Mesothelial cell of epicardium (in vitro differentiated cells): ENCODE measurements at regions not wholly inside any gene's neighbourhood (a gene's known extent, or its start where the extent isn't known, plus 50 kb on each side); places are given as distances from the start of the nearest gene placed in this dataset.
"Not testable (repeated sequence)": the region's sequence is repeated elsewhere in the genome, so short reads cannot be mapped to it uniquely, and the experiment has no call there.

ENCODE experiments used
- DNase-seq, 2 experiments: peaks; one replicate each; pipeline ENCODE4 v3.0.0; 2021; ENCODE audit warnings: low spot score in 2 of 2; ENCODE audit not compliant: unreplicated experiment in 2 of 2
- H3K27ac Mint-ChIP-seq: 2 replicates; pipeline ENCODE4 v1.8.0; 2021; ENCODE audit warnings: mixed read lengths
- H3K27me3 Mint-ChIP-seq: 2 replicates; pipeline ENCODE4 v1.8.0; 2021; ENCODE audit warnings: low read depth, mixed read lengths
- H3K36me3 Mint-ChIP-seq: 2 replicates; pipeline ENCODE4 v1.8.0; 2021; ENCODE audit warnings: mixed read lengths
- H3K4me1 Mint-ChIP-seq: 2 replicates; pipeline ENCODE4 v1.8.0; 2021; ENCODE audit warnings: mixed read lengths
- H3K4me3 Mint-ChIP-seq: 2 replicates; pipeline ENCODE4 v1.8.0; 2021; ENCODE audit warnings: mild to moderate bottlenecking, moderate library complexity, mixed read lengths
- H3K9me3 Mint-ChIP-seq: 2 replicates; pipeline ENCODE4 v1.8.0; 2021; ENCODE audit warnings: mixed read lengths
- TF ChIP-seq, protein P1 (sequence below): fragments of 200-600 bp; sonication (generic); IDR thresholded peaks from one replicate; pipeline ENCODE4 v1.5.0; 2021; ENCODE audit warnings: antibody characterized with exemption; ENCODE audit not compliant: unreplicated experiment

DNA sequence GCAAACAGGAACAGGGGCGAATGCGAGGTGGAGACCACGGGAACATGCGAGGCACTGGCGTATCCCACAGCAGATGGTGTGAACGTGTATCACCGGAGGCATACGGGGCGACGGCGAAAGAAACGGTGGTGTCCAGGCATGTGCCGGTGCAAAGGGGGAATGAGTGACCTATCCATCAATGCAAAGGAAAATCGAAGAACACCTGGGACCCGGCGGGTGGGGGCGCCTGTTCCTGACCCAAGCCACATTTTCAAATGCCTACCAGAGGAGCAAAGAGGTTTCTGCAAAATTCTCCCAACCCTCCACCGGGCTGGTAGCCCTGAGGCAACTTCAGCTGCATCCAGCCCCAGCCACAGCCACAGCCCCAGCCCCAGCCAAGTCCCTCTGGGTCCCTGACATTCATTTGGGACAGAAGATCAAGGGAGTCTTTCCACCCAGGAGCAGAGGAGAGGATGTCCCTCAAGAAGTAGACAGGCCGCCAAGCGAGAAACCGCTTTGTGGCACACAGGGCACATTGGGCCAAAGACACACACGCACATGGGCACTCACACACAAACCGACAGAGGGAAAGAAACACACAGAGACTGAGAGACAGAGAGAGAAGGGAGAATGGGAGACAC, 164.0 kb upstream of the ZNF337 start:
- peaks cover 25% of the 10 kb centered on the region for H3K4me1 Mint-ChIP-seq
- H3K36me3 Mint-ChIP-seq, result no peaks in the 10 kb centered on the region

DNA sequence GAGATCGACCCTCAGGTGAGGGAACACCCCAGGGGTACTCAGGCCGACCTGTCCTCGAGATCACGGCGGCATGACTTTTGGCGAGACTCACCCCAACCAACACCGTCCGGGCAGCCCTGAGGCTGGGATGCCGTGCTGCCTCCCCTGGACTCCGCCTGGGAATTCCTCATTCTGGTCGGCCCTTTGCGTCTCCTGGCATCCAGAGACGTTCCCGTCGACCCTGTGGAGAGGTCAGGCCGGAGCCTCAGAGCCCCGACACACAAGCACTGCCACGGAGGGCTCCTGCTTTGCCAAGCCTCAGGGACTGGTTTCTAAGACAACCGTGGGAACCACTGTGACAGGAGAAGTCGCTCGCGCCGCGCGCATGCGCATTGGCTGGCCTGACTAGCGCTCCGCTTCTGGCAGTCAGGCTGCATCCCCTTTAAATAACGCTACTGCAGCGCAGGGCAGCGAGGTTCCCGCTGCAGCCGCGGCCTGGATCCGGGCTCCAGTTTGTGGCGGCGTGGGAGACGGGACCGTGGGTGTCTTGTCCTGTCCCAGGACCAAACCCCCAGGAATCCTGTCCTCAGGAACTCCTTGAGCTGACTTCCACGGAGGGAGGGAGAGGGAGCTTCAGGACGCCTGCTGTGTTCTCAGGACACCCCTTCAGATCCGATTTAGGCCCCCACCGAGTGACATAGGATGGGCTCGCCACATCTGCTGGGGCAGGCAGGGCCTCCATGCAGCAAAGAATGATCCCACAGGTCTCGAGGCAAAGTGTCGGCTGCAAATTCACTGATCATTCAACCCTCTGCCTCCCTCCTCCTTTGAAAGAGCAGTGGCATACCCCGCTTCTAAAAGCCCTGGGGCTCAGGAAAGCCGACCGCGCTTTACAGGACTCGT, 163.2 kb upstream of the ZNF337 start:
- H3K27ac Mint-ChIP-seq, result no peak overlapping the region
- no peaks in the 10 kb centered on the region for H3K9me3 Mint-ChIP-seq
- DNase-seq, result no peak
- H3K4me3 Mint-ChIP-seq, result peak overlapping the region; percentile 65
- peaks cover 25% of the 10 kb centered on the region for H3K4me1 Mint-ChIP-seq
- TF ChIP-seq, protein P1, sequence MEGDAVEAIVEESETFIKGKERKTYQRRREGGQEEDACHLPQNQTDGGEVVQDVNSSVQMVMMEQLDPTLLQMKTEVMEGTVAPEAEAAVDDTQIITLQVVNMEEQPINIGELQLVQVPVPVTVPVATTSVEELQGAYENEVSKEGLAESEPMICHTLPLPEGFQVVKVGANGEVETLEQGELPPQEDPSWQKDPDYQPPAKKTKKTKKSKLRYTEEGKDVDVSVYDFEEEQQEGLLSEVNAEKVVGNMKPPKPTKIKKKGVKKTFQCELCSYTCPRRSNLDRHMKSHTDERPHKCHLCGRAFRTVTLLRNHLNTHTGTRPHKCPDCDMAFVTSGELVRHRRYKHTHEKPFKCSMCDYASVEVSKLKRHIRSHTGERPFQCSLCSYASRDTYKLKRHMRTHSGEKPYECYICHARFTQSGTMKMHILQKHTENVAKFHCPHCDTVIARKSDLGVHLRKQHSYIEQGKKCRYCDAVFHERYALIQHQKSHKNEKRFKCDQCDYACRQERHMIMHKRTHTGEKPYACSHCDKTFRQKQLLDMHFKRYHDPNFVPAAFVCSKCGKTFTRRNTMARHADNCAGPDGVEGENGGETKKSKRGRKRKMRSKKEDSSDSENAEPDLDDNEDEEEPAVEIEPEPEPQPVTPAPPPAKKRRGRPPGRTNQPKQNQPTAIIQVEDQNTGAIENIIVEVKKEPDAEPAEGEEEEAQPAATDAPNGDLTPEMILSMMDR, result no peak
- no peaks in the 10 kb centered on the region for H3K36me3 Mint-ChIP-seq
- H3K27me3 Mint-ChIP-seq, result peaks cover 82% of the 10 kb centered on the region

More for the DNA sequence above, 164.0 kb upstream of the ZNF337 start:
- Mint-ChIP-seq H3K4me3 (peak overlapping the region; percentile 65), H3K9me3 (no peaks in the 10 kb centered on the region), H3K27me3 (peaks cover 89% of the 10 kb centered on the region), H3K27ac (no peak overlapping the region)
- no peak for DNase-seq
- TF ChIP-seq, protein P1, result no peak

DNA sequence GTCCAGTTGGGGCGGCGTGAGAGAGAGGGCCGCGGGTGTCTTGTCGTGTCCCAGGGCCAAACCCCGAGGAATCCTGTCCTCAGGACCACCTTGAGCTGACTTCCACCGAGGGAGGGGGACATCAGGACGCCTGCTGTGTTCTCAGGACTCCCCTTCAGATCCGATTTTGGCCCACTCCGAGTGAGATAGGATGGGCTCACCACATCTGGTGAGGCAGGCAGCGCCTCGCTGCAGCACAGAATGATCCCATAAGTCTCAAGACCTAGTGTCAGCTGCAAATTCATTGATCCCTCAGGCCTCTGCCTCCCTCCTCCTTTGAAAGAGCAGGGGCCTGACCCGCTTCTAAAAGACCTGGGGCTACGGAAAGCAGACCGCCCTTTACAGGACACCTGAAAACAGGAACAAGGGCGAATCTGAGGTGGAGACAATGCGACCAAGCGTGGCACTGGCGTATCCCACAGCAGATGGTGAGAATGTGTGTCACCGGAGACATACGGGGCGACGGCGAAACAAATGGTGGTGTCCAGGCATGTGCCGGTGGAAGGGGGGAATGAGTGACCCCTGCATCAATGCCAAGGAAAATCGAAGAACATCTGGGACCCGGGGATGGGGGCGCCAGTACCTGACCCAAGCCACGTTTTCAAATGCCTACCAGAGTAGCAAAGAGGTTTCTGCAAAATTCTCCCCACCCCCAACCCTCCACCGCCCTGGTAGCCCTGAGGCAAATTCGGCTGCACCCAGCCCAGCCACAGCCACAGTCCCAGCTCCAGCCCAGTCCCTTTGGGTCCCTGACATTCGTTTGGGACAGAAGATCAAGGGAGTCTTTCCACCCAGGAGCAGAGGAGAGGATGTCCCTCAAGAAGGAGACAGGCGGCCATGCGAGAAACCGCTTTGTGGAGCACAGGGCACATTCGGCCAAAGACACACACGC, 162.1 kb upstream of the ZNF337 start:
- Mint-ChIP-seq H3K36me3 (no peaks in the 10 kb centered on the region), H3K9me3 (no peaks in the 10 kb centered on the region), H3K27me3 (peaks cover 72% of the 10 kb centered on the region), H3K4me1 (peaks cover 23% of the 10 kb centered on the region), H3K27ac (no peak overlapping the region), H3K4me3 (no peak overlapping the region)
- TF ChIP-seq, protein P1, result no peak
- DNase-seq, result no peak

DNA sequence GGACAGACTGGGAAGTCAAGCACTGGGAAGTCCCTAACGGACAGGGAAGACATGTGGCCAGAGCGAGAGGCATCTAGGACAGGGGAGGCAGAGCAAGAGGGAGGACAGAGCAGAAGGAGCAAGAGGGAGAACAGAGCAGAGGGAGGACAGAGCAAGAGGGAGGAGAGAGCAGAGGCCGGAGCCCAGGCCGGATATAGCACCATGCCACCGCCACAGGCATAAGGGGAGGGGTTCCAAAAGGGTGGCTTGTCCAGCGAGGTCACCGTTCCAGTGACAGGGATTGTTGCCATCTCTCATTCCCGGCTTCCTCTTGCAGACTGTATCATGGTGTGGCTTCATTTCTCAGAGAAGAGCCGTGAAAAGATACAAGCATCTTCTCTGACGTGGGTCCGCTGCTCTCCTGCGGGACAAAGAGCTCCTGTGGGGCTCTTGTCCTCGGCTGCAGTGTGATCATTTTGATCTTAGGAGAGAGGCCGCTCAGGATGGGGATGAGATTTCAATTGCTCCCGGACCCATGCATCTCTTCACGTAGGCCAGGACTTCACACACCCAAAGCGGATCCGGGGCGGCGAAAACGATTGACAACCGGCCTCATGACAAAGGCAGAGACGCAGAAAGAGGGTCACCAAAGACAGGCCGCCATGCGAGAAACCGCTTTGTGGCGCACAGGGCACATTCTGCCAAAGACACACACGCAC, 160.6 kb upstream of the ZNF337 start:
- Mint-ChIP-seq H3K27me3 (peaks cover 59% of the 10 kb centered on the region), H3K4me1 (peaks cover 11% of the 10 kb centered on the region)
- H3K36me3 Mint-ChIP-seq, DNase-seq, H3K9me3 Mint-ChIP-seq, H3K27ac Mint-ChIP-seq, H3K4me3 Mint-ChIP-seq: not testable (repeated sequence)

DNA sequence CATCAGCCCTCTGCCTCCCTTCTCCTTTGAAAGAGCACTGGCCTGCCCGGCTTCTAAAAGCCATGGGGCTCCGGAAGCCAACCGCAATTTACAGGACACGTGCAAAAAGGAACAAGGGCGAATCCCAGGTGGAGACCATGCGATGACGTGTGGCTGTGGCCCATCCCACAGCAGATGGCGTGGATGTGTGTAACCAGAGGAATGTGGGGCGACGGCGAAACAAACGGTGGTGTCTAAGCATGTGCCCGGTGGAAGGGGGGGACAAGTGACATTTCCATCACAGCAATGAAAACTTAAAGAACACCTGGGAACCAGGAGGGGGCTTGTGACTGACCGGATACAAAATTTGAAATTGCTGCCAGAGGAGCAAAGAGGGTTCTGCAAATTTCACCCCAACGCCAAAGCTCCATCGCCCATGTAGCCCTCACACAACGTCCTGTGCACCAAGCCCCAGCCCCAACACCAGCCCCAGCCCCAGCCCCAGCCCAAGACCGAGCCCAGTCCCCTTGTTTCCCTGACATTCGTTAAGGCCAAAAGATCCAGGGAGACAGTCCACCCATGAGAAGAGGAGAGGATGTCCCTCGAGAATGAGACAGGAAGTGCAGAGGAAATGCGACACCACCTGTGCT, 159.7 kb upstream of the ZNF337 start:
- Mint-ChIP-seq H3K9me3 (no peaks in the 10 kb centered on the region), H3K4me3 (no peak overlapping the region), H3K27me3 (peaks cover 50% of the 10 kb centered on the region), H3K27ac (no peak overlapping the region), H3K4me1 (peaks cover 3% of the 10 kb centered on the region), H3K36me3 (no peaks in the 10 kb centered on the region)
- TF ChIP-seq, protein P1, result no peak
- no peak for DNase-seq

DNA sequence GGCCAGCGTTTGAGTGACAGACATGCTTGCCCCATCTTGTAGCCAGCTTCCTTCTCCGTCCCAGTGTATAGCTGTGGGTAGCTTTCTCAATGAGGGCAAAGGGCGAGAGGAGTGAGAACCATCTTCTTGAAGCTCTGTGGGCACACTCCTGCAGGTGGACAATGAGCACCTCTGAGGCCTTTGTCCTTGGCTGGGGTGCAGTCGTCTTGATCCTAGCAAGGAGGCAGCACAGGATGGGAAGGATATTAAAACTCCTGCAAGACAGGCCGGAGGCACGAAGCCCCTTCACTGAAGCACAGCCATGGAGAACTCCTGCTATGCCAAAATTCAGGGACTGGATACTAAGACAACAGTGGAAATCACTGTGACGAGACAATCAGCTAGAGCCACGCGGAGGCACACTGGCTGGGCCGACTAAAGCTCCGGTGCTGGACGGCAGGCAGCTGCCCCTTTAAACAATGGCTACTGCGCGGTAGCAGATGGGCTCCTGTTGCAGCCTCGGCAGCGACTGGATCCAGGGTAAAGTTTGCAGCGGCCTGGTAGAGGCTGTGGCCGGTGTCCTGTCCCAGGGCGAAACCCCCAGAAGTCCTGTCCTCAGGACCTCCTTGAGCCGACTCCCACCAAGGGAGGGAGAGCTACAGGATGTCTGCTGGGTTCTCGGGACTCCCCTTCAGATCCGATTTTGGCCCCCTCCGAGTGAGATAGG, 159.0 kb upstream of the ZNF337 start:
- H3K4me3 Mint-ChIP-seq, H3K36me3 Mint-ChIP-seq, H3K4me1 Mint-ChIP-seq, DNase-seq, H3K27ac Mint-ChIP-seq, H3K9me3 Mint-ChIP-seq: not testable (repeated sequence)
- H3K27me3 Mint-ChIP-seq, result peaks cover 42% of the 10 kb centered on the region

DNA sequence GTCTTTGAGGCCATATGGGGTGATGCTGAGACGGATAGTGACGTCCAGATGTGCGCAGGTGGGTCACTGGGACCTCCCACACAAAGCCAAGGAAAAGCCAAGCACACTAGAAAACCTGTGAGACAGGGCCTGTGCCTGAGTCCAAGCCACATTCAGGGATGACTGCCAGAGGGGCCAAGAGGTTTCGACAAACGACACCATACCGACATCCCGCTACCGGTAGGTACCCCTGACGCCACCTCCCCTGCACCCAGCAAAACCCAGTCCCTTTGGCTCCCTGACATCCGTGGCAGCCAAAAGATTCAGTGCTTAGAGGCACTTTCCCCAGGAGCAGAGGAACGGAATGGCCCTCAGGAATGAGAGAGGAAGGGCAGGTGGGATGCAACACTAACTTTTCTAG, 158.0 kb upstream of the ZNF337 start:
- not testable (repeated sequence) for H3K9me3 Mint-ChIP-seq, H3K36me3 Mint-ChIP-seq, DNase-seq, H3K27ac Mint-ChIP-seq, H3K4me1 Mint-ChIP-seq, H3K4me3 Mint-ChIP-seq
- peaks cover 33% of the 10 kb centered on the region for H3K27me3 Mint-ChIP-seq
